COLO668 (cell line): ENCODE measurements at regions not wholly inside any gene's neighbourhood (a gene's known extent, or its start where the extent isn't known, plus 50 kb on each side); places are given as distances from the start of the nearest gene placed in this dataset.
"Not testable (repeated sequence)": the region's sequence is repeated elsewhere in the genome, so short reads cannot be mapped to it uniquely, and the experiment has no call there.

ENCODE experiments used
- DNase-seq: peaks from one replicate; lab custom pipeline; 2025; ENCODE audit not compliant: unreplicated experiment; lab: John Stamatoyannopoulos, UW

DNA sequence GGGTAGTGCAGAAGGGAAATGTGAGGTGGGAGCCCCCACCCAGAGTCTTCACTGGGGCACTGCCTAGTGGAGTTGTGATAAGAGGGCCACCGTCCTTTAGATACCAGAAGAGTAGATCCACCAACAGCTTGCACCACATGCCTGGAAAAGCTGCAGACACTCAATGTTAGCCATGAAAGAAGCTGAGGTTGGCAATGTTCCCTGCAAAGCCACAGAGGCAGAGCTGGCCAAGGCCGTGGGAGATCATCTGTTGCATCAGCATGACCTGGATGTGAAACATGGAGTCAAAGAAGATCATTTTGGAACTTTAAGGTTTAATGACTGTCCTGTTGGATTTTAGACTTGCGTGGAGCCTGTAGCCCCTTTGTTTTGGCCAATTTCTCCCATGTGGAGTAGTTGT, 468.4 kb upstream of the FOXG1 start:
- DNase-seq, result no peak

DNA sequence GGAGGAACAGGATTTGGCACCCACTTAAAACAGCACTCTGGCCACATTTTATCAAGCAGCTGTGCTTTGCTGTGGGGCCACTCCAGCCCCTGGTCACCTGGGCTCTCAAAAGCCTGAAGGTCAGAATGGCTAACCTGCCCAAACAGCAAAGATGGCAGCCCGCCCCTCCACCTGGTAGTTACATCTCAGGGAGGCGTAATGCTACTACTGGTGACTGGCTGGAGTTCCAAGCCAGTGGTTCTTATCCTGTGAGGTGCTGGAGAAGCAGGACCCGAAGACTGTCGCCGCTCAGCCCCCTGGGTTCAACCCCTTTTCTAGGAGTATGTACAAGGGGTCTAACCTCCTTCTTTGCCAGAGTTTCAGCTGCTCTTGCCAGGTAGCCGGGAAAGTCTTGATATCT, 467.4 kb upstream of the FOXG1 start:
- DNase-seq, result no peak

DNA sequence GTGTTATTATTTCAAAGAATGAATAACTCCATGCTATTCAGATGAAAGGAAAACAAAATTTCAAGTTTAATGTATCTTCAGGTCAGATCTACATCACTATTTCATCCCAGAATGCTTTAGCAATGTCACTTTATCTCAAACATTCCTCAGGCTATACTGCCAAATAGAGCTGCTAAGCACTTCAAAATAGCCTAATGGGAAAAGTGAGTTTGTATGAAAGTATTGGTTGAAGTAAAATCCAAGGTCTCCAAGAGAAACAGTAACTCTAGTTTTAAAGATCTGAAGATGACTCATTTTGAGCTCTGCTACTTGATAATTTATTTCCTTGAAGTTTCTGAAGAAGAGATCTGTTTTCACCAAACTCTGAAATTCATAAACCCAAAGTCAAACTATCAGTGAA, 466.2 kb upstream of the FOXG1 start:
- DNase-seq, result no peak

DNA sequence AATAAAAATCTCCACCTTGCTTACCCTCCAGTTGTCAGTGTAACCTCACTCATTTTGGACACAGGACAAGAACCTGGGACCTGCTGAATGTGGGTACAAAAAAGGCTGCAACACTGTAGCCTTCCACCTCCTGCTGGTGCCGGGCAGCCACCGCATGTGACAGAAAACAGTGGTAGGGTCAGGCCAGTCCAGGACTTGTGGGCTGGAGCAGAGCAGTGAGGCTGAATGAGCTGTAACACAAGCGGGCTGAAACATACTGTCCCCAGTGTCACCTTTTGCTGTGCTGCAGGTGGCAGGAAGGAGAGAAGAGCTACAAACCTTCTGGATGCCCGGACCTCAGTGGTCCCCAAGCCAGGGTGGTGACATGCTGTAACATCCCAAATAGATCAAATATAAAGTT, 465.4 kb upstream of the FOXG1 start:
- DNase-seq, result no peak

DNA sequence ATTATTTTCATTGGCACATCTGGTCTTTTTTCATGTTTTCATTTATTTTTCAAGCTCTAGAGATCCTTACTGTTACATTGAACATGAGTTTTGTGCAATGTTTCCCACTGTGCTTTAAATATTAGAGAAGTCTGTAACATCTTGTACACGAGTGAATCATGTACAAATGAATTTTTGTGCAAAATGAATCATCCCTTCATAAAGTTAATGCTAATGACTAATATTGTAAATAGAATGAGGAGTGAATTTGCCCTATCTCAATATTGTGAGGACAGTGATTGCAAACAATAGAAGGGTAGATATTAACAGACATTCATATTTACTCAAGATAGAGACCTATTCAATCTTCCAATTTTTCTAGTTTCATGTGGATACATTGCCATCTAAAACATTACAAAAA, 463.3 kb upstream of the FOXG1 start:
- DNase-seq, result no peak

DNA sequence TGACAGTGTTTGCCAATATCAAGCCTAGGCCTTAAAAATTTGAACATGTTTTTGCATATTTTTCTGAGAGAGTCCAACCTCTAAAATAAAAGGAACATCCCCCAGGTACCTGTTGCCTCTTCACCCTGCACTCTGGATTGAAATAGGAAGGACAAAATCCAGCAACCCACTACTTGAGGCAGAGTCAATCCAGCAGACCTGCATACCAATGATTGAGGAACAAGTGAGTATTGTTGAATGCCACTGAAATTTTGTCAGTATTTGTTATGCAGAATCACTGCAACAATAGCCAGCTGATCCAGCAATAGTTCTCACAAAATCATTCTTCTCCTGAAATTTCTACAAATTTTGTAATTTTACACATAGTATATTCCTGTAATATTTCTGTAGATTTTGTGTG, 460.6 kb upstream of the FOXG1 start:
- no peak for DNase-seq

DNA sequence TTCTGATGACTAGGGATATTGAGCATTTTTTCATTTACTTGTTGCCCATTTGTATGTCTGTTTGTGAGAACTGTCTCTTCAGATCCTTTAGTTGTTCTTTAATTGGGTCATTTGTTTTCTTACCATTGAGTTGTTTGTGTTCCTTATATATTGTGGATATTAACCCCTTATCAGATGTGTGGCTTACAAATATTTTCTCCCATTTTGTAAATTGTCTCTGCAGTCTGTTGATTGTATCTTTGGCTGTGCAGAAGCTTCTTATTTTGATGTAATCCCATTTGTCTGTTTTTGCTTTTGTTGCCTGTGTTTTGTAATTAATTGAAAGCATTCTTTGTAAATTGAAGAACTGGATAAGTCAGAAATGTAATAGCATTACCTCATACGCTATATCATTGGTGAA, 459.1 kb upstream of the FOXG1 start:
- DNase-seq, result no peak

DNA sequence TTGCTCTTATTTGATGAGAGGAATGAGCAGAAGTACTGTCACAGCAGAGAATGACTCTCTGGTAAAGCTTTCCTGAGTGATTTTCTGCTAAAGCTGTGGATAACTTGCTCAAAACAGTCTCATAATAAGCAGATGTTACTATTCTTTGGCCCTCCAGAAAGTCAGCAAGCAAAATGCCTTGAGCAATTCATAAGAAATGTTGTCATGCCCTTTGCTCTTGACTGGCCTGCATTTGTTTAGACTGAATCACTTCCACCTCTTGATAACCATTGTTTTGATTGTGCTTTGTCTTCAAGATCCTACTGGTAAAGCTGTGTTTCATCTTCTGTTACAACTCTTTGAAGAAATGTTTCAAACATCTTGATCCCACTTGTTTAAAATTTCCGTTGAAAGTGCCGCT, 457.9 kb upstream of the FOXG1 start:
- no peak for DNase-seq

DNA sequence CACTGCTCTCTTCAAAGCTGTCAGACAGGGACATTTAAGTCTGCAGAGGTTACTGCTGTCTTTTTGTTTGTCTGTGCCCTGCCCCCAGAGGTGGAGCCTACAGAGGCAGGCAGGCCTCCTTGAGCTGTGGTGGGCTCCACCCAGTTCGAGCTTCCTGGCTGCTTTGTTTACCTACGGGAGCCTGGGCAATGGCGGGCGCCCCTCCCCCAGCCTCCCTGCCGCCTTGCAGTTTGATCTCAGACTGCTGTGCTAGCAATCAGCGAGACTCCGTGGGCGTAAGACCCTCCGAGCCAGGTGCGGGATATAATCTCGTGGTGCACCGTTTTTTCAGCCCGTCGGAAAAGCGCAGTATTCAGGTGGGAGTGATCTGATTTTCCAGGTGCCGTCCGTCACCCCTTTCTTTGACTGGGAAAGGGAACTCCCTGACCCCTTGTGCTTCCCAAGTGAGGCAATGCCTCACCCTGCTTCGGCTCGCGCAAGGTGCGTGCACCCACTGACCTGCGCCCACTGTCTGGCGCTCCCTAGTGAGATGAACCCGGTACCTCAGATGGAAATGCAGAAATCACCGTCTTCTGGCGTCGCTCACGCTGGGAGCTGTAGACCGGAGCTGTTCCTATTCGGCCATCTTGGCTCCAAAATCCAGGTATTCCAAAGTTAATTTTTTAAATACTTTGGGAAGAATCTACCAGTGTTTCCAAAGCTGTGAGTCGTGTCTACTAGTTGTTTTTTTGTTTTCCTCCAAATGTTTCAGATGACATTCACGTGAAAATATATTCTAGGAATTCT, 448.5 kb upstream of the FOXG1 start:
- DNase-seq, result not testable (repeated sequence)

DNA sequence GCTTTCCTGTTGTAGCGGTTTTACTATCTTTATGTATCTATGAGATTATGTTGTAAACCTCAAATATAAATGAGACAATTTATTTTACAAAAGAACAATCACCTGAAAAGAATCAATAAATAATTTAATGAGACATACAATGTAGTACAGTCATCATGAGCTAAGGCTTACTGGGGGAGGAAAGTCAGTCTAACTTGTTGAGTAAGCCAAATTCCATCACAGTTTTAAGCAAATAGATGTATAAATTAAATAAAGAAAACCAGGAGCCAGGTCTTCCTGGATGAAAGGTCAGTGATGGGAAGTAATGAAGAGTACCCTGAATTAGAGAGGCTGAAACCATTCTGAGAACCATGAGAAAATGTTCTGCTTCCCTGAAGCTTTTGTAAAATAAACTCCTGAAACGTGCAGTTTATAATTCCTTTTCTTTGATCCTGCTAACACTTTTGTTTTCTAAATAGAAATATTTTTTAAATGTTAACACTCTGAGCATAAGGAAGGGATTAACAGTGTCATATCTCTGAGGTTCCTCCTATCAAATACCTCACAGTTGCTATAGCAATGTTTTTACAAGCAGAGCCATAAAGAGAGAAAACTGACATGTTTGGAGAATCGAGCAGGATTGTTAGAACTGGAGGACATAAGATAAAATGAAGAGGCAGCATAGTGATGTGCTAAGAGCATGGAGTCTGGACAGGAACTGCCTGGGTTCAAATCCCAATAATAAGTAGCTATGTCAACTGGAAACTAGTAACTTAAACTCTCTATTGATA, 444.9 kb upstream of the FOXG1 start:
- no peak for DNase-seq

DNA sequence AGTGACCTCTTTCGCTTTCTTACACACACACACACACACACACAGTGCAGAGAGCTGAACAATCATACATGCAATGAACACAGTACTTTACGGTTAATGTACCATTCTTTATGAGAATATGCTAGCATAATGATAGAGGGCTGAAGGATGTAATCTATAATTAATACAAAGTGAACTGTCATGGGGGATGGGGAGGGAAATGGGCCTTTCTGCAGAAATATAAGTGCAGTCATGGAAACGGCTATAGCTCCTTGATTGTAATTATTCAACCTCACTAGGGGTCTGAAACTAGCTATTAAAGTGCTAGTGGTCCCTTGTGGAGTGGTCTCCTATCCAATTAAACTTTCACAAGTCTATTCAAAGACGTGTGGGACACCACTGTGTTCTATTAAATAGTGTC, 443.2 kb upstream of the FOXG1 start:
- DNase-seq, result no peak

DNA sequence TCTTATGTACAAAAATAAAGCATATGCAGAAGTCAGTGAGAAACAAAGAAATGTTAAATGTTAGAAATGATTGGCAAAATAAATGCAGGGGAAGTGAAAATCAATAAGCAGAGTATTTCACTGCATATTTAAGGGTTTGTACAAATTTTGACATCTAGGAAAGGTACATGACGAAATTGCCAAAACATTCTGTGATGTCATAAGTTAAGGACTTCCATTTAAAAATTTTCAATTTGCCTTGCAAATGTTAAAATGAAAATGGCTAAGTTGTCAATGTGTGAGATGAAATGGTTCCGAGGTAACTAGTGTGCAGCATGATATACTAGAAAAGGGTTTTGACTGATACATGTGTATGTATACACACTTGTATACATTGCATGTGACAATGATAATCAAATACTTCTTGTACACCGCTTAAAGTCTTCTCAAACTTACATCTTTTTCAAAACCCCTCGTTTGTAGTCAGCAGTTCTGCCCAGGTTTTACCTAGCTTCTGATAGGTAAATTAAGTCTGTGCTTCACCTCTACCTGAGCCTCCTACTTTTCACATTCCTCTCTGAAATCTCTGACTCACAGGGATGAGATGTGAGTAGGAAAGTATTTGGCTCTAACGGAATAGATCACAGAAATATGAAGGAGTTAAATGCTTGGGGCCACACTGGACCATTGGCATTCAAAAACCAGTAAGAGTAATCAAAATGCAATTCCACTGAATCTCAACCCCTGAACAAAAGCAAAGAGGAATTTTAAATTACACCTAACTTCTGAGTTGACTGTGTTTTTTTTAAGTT, 442.4 kb upstream of the FOXG1 start:
- DNase-seq, result no peak

DNA sequence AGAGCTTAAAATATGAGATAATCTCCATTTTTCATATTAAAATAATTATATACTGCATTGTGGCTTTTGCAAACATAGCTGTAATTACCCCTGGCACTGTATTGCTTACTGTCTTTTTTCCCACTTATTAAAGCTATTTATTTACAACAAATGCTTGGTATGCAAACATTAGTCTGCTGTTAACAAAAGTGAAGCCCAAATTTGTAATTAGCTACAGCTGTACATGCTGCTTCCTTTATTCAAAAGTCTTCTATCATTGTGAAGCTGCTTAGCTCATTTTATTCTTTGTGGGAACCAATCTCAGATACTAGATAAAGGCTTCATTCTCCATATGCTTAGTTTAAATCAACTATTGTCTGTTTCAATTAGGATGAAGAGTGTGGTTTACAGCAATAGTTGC, 425.8 kb upstream of the FOXG1 start:
- no peak for DNase-seq

DNA sequence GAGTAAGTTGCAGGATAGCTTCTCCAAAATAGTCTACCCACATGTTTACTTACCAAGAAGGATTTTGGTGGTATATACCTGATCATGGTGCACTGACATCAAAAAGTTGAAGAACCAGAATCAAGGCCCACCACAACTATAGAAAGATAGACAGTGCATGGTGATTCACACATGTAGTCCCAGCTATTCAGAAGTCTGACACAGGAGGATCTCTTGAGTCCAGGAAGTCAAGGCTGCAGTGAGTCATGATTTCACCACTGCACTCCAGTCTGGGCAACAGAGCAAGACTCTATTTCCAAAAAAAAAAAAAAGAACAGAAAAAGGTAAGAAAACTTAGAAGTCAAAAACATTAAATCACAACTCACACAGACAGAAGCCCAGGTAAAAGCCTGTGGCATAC, 422.2 kb upstream of the FOXG1 start:
- DNase-seq, result no peak

DNA sequence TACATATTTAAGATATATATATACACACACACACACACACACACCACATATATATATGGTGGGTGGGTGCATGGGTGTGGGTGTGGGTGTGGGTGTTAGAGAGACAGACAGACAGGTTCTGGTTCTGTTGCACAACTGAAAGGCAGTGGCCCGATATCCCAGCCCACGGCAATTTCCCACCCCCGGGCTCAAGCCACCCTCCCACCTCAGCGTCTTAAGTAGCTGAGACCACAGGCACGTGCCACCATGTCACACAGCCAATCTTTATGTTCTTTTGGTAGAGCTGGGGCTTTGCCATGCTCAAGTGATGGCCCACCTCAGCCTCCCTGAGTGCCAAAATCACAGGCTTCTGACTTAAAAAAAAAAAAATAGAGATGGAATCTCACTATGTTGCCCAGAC, 417.8 kb upstream of the FOXG1 start:
- no peak for DNase-seq

DNA sequence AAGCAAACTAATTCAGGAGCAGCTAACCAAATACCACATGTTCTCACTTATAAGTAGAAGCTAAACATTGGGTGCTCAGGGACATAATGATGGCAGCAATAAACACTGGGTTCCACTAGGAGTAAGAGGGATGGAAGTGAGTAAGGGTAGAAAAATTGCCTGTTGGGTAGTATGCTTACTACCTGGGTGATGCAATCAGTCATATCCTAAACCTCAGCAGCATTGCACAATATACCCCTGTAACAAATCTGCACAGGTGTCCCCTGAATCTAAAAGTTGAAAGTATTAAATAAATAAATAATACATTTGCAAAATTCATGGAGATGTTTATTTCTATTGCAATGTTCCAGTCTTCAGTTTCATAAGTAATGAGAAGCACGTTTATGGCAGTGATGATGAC, 409.8 kb upstream of the FOXG1 start:
- no peak for DNase-seq

DNA sequence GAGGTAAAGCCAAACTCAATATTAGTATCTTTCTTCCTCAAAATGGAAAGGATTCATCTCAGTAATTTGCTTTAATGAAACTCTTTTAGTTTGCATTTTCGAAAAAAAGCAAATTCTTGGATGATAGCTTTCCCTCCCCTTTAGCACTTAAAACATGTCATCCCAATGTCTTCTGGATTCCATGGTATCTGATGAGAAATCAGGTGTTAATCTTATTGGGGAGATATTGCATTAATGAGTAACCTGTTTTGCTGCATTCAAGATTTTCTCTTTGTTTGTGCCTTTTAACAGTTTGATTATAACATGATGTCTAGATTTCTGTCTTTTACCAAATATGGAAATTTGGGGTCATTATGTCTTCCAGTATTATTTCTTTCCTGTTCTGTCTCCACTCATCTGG, 405.1 kb upstream of the FOXG1 start:
- no peak for DNase-seq

DNA sequence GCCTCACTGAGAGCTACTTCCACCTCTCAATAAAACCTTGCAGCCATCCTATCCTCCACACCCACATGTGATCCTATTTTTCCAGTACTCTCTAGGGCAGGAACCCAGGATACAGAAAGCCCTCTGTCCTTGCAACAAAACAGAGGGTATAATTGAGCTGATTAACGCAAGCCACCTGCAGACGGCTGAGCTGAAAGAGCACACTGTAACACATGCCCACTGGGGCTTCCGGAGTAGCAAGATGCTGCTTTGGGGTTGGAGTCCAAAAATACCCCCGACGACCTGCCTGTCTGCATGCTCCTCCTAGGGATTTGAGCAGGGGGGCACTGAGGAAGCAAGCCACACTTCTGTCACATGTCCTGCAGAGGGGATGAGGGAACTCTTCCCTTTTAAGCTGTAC, 401.1 kb upstream of the FOXG1 start:
- no peak for DNase-seq

DNA sequence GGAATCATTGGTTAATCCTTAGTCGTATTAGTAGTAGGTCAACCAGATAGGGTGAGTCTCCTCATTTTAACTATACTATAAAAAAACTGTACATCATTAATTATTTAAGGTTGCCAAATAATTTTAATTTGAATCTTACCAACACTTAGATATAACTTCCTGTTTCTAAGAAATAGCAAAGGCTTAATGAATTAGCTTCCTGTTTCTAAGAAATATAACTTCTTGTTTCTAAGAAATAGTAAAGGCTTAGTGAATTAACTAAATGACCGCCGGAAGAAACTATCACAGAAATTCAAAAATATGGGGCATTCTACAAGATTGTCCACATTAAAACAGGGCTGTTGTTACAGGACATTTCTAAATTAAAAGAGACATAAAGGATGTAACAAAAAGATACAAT, 392.9 kb upstream of the FOXG1 start:
- DNase-seq, result no peak

DNA sequence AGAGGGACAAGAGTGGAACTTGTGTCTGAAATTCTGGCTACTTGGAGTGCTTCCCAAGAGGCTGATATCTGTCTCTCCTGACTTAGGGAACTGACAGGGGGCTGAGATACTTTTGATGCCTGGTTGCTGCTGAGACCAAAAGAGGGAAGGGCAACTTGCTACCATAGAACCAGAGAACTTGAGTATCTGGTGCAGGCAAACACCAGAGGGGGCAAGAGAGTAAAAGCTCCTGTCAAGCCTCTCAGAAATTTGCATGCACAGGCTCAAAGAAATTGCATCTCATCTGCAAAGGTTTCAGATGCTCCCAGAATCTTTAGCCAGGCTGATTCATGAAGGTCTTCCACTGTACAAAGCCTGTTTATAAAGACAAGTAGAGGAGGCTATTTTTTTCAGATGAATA, 391.3 kb upstream of the FOXG1 start:
- DNase-seq, result peak; percentile 4

DNA sequence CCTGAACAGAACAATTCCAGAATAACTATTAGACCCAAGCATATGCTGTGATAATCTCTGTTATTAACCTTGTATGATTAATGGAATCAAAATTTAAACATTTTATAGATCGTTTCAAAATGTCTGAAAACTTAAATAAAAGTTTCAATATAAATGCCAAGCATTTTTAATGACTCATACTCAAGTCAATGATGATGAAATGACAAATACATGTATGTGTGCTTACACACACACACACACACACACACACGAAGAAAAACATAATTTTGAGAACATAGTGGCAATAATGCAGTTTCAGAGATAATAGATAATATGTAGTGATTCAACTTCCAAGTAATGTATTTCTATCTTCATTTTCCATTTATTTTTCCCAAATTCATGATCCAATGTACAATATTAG, 384.9 kb upstream of the FOXG1 start:
- DNase-seq, result no peak
